HG03135 (cell line): ENCODE measurements at regions not wholly inside any gene's neighbourhood (a gene's known extent, or its start where the extent isn't known, plus 50 kb on each side); places are given as distances from the start of the nearest gene placed in this dataset.
"Not testable (repeated sequence)": the region's sequence is repeated elsewhere in the genome, so short reads cannot be mapped to it uniquely, and the experiment has no call there.

Source experiments
- ATAC-seq: cut with Tn5 transposase; IDR thresholded peaks from one replicate; pipeline ENCODE4 v1.9.1; 2021; ENCODE audit warnings: mild to moderate bottlenecking, moderate library complexity; ENCODE audit not compliant: unreplicated experiment

GRCh38 chr6:145073811-145074210 lies 661.5 kb downstream of the EPM2A start:
- no peak for ATAC-seq

- ATAC-seq: no peak
These were observed 660.5 kb downstream of the EPM2A start for GRCh38 chr6:145074805-145075204.

- ATAC-seq: no peak
These were observed 659.9 kb downstream of the EPM2A start for GRCh38 chr6:145075425-145075824.

GRCh38 chr6:145076115-145076841 lies 659.0 kb downstream of the EPM2A start:
- ATAC-seq: no peak

GRCh38 chr6:145077382-145077781 lies 657.9 kb downstream of the EPM2A start:
- ATAC-seq: no peak

GRCh38 chr6:145080651-145081050 lies 654.7 kb downstream of the EPM2A start:
- ATAC-seq: no peak

- no peak for ATAC-seq
These were observed 653.6 kb downstream of the EPM2A start for GRCh38 chr6:145081677-145082076.

GRCh38 chr6:145082359-145082758 lies 653.0 kb downstream of the EPM2A start:
- ATAC-seq: no peak

- no peak for ATAC-seq
These were observed 649.1 kb downstream of the EPM2A start for GRCh38 chr6:145086197-145086596.

- ATAC-seq: no peak
These were observed 648.3 kb downstream of the EPM2A start for GRCh38 chr6:145087034-145087433.

GRCh38 chr6:145090801-145091585 lies 644.3 kb downstream of the EPM2A start:
- no peak for ATAC-seq

GRCh38 chr6:145091586-145092142 lies 643.7 kb downstream of the EPM2A start:
- ATAC-seq: no peak

- ATAC-seq: no peak
These were observed 642.8 kb downstream of the EPM2A start for GRCh38 chr6:145092554-145092953.

GRCh38 chr6:145093226-145093625 lies 642.1 kb downstream of the EPM2A start:
- no peak for ATAC-seq

- ATAC-seq: no peak
These were observed 638.5 kb downstream of the EPM2A start for GRCh38 chr6:145096846-145097245.

- not testable (repeated sequence) for ATAC-seq
These were observed 637.2 kb downstream of the EPM2A start for GRCh38 chr6:145098127-145098526.

- ATAC-seq: no peak
These were observed 635.6 kb downstream of the EPM2A start for GRCh38 chr6:145099713-145100112.

- ATAC-seq: no peak
These were observed 625.2 kb downstream of the EPM2A start for GRCh38 chr6:145110109-145110508.

GRCh38 chr6:145111407-145111806 lies 623.9 kb downstream of the EPM2A start:
- ATAC-seq: not testable (repeated sequence)

- ATAC-seq: no peak
These were observed 622.6 kb downstream of the EPM2A start for GRCh38 chr6:145112711-145113148.

- ATAC-seq: no peak
These were observed 619.7 kb downstream of the EPM2A start for GRCh38 chr6:145115638-145116037.
